ENCODE measurements at regions not wholly inside any gene's neighbourhood (a gene's known extent, or its start where the extent isn't known, plus 50 kb on each side); places are given as distances from the start of the nearest gene placed in this dataset.
"Not testable (repeated sequence)": the region's sequence is repeated elsewhere in the genome, so short reads cannot be mapped to it uniquely, and the experiment has no call there.

DNA sequence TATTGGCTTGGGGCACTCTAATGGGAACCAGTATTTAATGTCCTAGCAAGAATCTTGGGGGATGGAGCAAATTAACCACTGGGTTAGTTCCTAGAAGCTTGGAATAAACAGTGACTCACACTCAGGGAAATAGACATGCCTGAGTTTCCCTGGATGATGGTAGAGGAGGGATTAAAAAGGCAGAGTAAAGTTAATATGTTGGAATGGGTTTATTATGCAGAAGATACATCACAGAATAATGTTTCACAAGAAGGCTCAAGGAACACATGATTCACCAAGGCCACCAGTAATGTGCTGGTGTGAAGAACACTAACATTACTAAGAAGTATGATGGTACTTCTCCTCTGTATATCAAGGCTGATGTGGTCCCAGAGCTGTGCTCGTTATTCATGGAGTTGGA lies 752.9 kb upstream of the SEMA6A start:
- no peak overlapping the region for H3K4me3 ChIP-seq (ENCODE audit: low read depth, low read length)
- TF ChIP-seq, protein P1, sequence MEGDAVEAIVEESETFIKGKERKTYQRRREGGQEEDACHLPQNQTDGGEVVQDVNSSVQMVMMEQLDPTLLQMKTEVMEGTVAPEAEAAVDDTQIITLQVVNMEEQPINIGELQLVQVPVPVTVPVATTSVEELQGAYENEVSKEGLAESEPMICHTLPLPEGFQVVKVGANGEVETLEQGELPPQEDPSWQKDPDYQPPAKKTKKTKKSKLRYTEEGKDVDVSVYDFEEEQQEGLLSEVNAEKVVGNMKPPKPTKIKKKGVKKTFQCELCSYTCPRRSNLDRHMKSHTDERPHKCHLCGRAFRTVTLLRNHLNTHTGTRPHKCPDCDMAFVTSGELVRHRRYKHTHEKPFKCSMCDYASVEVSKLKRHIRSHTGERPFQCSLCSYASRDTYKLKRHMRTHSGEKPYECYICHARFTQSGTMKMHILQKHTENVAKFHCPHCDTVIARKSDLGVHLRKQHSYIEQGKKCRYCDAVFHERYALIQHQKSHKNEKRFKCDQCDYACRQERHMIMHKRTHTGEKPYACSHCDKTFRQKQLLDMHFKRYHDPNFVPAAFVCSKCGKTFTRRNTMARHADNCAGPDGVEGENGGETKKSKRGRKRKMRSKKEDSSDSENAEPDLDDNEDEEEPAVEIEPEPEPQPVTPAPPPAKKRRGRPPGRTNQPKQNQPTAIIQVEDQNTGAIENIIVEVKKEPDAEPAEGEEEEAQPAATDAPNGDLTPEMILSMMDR (IDR thresholded peaks at IDR 0.05; ENCODE audit: low read depth, low read length, missing control alignments), result no peak
- no peak for DNase-seq (ENCODE audit: low read depth)

DNA sequence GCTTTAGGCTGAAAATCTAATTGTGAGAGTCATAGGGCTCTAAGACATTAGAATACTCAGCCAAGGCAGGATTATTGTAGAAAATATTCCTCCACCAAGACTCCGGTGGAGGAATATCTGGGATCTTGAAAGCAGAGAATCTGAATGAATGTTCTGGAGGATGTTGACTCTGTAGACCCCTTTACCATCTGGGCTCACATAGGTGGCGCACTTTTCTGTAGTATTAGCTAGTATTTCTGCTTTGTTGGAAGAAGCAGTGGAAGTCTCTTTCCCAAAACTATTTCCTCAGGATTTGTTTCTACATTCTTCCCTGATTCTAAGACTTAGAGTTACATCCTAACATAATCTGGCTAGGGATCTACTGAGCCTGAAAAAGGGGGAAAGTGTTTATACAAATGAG lies 752.4 kb upstream of the SEMA6A start:
- H3K4me3 ChIP-seq (ENCODE audit: low read depth, low read length), result no peak overlapping the region
- DNase-seq (ENCODE audit: low read depth), result no peak
- TF ChIP-seq, protein P1 (IDR thresholded peaks at IDR 0.05; ENCODE audit: low read depth, low read length, missing control alignments), result no peak

DNA sequence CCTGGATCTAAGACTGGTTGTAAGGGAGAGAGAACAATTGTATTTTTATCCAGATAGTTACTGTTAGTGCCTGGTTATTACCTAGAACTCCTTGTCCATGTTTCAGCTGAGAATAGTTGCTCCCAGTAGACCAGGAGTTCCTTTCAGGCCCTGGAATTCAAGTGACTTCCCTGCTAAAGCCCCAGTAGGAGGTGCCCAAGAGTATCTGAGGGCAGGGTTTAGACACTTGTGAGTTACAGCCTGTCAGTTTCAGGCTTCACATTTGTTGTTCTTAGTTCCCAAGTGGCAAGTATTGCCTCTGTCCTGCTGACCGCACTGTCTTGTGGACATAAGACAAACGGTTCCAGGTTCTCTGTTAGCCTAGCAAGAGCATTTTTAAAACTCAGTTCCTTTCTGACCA lies 743.9 kb upstream of the SEMA6A start:
- DNase-seq (ENCODE audit: low read depth), result no peak
- no peak overlapping the region for H3K4me3 ChIP-seq (ENCODE audit: low read depth, low read length)
- TF ChIP-seq, protein P1 (IDR thresholded peaks at IDR 0.05; ENCODE audit: low read depth, low read length, missing control alignments), result no peak

DNA sequence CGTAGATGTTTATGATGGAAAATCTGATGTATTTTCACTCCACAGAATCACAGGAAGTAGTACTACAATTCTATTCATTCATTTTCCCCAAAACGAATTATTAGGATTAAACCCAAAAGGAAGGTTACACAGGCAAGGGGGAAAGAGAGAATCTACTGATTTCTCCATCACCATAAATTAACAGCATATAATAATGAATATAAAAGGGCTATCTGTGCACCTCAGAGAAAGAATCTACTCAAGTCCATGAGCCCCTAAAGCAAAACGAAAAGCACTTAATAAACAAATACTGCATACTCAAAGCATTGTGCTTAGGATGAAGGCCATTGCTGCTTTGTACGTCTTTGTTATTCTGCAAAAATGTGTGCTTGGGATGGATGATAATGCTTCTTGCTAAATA lies 740.5 kb upstream of the SEMA6A start:
- H3K4me3 ChIP-seq (ENCODE audit: low read depth, low read length), result no peak overlapping the region
- no peak for DNase-seq (ENCODE audit: low read depth)
- TF ChIP-seq, protein P1 (IDR thresholded peaks at IDR 0.05; ENCODE audit: low read depth, low read length, missing control alignments), result no peak

DNA sequence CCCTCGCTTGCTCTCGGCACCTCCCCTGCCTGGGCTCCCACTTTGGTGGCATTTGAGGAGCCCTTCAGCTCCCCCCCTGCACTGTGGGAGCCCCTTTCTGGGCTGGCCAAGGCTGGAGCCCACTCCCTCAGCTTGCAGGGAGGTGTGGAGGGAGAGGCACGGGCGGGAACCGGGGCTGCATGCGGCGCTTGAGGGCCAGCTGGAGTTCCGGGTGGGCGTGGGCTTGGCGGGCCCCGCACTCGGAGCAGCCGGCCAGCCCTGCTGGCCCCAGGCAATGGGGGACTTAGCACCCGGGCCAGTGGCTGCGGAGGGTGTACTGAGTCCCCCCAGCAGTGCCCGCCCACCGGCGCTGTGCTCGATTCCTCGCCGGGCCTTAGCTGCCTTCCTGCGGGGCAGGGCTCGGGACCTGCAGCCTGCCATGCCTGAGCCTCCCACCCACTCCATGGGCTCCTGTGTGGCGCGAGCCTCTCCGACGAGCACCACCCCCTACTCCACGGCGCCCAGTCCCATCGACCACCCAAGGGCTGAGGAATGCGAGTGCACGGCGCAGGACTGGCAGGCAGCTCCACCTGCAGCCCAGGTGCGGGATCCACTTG lies 730.0 kb upstream of the SEMA6A start:
- not testable (repeated sequence) for DNase-seq (ENCODE audit: low read depth); H3K4me3 ChIP-seq (ENCODE audit: low read depth, low read length)

DNA sequence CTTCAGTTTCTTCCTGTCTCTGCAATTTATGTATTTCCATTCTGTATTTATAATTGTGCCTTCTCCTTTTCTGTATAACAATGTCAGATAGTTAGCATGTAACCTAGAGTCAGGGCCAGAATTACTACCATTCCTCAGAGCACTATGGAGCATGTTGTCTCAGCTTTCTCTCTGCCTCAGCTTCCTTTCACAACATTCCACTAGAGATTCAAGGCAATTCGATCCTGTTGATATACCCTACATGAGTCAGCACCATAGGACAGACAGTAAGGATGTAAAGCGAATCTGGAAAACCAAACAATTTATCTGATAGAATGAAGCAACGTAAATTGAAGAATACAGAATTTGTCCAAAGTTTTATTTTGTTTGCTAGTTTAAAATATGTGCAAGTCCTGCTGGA lies 728.3 kb upstream of the SEMA6A start:
- TF ChIP-seq, protein P1 (IDR thresholded peaks at IDR 0.05; ENCODE audit: low read depth, low read length, missing control alignments), result no peak
- no peak for DNase-seq (ENCODE audit: low read depth)
- H3K4me3 ChIP-seq (ENCODE audit: low read depth, low read length), result no peak overlapping the region

DNA sequence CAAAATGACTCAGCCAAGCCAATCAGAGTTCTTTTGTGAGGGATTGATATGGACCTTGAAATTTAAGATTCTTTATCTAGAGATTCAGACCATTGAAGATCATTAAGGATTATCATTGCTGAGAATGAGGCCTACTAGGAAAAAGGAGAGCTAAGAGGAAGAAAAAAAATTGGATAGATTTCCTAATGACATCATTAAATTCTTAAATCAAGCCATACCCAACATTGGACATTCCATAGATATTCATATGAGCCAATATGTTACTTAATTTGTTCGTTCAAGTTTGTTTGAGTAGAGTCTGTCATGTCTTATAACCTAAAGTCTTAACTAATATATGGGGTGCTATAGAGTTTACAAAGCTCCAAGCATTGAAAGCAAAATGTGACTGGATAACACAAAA lies 727.9 kb upstream of the SEMA6A start:
- no peak for DNase-seq (ENCODE audit: low read depth)
- TF ChIP-seq, protein P1 (IDR thresholded peaks at IDR 0.05; ENCODE audit: low read depth, low read length, missing control alignments), result no peak
- no peak overlapping the region for H3K4me3 ChIP-seq (ENCODE audit: low read depth, low read length)
